GM19372 (cell line): ENCODE measurements at regions not wholly inside any gene's neighbourhood (a gene's known extent, or its start where the extent isn't known, plus 50 kb on each side); places are given as distances from the start of the nearest gene placed in this dataset.

Experiments used
- ATAC-seq: cut with Tn5 transposase; IDR thresholded peaks from one replicate; pipeline ENCODE4 v1.9.1; 2021; ENCODE audit warnings: mild to moderate bottlenecking, low read depth, moderate library complexity; ENCODE audit not compliant: unreplicated experiment

- ATAC-seq = no peak
Measured at GRCh38 chr9:89975630-89976029, 370.8 kb downstream of the GADD45G start.

- ATAC-seq = no peak
Measured at GRCh38 chr9:89978185-89978584, 373.4 kb downstream of the GADD45G start.

GRCh38 chr9:89980600-89980999, 375.8 kb downstream of the GADD45G start:
- ATAC-seq = no peak

- no peak for ATAC-seq
Measured at GRCh38 chr9:89982016-89982415, 377.2 kb downstream of the GADD45G start.

GRCh38 chr9:89983411-89983810, 378.6 kb downstream of the GADD45G start:
- no peak for ATAC-seq

- no peak for ATAC-seq
Measured at GRCh38 chr9:89984214-89984613, 379.4 kb downstream of the GADD45G start.

GRCh38 chr9:89985068-89985467, 380.3 kb downstream of the GADD45G start:
- no peak for ATAC-seq

- no peak for ATAC-seq
Measured at GRCh38 chr9:89986190-89986589, 381.4 kb downstream of the GADD45G start.

GRCh38 chr9:89988458-89988857, 383.6 kb downstream of the GADD45G start:
- ATAC-seq = no peak

- ATAC-seq = no peak
Measured at GRCh38 chr9:89991204-89991790, 386.5 kb downstream of the GADD45G start.

GRCh38 chr9:89992326-89993198, 387.8 kb downstream of the GADD45G start:
- no peak for ATAC-seq

- no peak for ATAC-seq
Measured at GRCh38 chr9:89993678-89994630, 389.1 kb downstream of the GADD45G start.

GRCh38 chr9:89994988-89995613, 390.3 kb downstream of the GADD45G start:
- no peak for ATAC-seq

GRCh38 chr9:89996116-89996515, 391.3 kb downstream of the GADD45G start:
- no peak for ATAC-seq

- no peak for ATAC-seq
Measured at GRCh38 chr9:89996773-89997172, 392.0 kb downstream of the GADD45G start.

- ATAC-seq = no peak
Measured at GRCh38 chr9:89998633-89999032, 393.8 kb downstream of the GADD45G start.

GRCh38 chr9:89999176-89999533, 394.3 kb downstream of the GADD45G start:
- no peak for ATAC-seq

- peak; percentile 80 for ATAC-seq
Measured at GRCh38 chr9:89999534-90000370, 394.9 kb downstream of the GADD45G start.

GRCh38 chr9:90000925-90001324, 396.1 kb downstream of the GADD45G start:
- ATAC-seq = no peak

- no peak for ATAC-seq
Measured at GRCh38 chr9:90001747-90002146, 396.9 kb downstream of the GADD45G start.
